Activated T-cell treated with anti-CD3 and anti-CD28 coated beads for 48 hours (primary cell): ENCODE measurements at regions not wholly inside any gene's neighbourhood (a gene's known extent, or its start where the extent isn't known, plus 50 kb on each side); places are given as distances from the start of the nearest gene placed in this dataset.

Experiments
- DNase-seq: peaks from one replicate; pipeline ENCODE4 v3.0.0-alpha.2; 2020; ENCODE audit warnings: low read depth

DNA sequence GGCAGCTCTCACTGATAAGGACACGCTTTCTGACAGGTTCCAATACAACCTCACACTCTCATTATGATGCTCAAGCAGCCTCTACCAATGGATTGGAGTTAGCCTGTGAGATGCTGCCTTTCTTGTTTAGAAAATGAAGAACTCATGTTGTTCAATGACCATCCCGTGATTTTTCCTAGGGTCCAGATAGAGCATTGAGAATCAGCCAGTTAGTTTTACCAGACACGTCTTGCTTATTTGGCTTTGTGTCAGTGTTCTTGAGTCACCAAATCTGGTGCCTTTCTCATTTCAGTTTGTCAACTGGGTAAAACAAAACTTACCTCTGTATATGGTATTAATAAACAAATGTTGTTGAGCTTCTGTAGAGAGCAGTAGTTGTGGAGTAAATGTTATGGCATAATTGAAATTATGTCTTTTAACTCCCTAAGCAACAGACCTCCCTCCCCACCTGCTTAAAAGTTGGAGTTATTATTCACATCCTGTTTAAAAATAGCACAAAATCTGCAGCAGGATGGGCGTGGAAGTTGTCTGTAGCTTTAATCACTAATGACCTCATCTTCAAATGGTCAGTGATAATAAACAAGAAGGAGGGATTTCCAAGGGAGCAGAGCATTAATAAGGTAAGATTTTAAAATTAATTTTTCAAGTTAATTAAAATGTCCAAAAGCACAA, 167.3 kb downstream of the HRH4 start:
- no peak for DNase-seq

GRCh38 chr18:24628326-24628725, 167.9 kb downstream of the HRH4 start:
- no peak for DNase-seq

GRCh38 chr18:24629921-24630320, 169.5 kb downstream of the HRH4 start:
- no peak for DNase-seq

DNA sequence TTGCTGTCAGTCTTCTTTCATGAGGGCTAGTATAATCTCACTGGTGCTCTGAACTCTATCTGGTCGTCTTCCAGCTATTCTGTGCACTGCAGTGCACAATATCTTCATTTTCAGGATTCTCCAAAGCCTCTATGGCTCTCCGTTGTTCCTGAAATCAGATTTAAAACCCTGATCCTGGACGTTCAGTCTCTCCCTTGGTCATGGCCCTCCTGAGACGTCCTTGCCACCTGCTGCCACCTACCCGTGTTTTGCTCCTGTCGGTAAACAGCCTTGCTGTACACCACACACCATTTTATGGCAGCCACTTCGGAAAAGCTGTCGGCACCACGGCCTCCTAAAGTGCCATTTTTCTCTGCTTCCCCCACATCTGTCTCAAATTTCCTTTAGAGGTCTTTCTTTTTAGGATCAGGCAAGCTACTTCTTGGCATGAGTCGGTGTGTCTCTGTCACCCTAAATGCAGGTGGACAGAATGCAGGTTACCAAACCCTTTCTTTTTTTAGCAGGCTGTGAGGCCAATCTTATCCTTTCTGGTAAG, 170.0 kb downstream of the HRH4 start:
- DNase-seq: no peak

DNA sequence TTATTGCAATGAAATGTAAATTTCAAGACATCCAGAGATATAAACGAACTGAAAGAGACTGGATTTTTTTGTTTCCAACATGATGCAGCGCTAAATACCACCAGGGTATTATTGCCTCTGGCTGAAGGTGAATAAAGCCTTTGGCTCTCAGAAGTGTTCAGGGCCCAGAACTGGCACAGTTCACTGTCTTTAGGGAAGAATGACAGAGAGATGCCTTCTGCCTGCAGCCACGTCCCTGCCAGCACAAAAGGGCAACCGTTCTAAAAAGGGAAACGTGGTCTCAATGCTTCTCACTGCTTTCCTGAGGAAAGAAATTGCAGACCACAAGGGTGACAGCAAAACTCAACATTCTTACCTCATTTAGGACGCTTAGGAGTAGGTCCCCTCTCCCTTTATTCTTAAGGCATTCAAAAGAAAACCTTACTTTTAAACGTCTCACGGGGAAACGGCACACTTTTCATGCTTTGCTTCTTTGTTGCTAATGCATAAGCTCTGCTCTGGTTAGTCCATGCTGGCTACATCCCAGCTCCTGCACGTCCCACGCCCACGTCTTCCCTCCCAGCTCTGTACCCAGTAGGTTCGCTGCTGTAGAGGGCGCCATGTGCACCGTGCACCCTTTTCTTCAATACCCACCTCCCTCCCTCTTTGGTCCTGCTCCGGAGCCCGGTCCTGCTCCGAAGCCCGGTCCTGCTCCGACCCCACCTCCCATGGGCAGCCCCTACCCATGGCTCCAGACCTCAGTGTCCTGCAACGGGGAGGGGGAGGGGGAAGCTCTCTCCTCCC, 171.0 kb downstream of the HRH4 start:
- no peak for DNase-seq

- DNase-seq: no peak
Measured at GRCh38 chr18:24632158-24632988, 171.9 kb downstream of the HRH4 start.

DNA sequence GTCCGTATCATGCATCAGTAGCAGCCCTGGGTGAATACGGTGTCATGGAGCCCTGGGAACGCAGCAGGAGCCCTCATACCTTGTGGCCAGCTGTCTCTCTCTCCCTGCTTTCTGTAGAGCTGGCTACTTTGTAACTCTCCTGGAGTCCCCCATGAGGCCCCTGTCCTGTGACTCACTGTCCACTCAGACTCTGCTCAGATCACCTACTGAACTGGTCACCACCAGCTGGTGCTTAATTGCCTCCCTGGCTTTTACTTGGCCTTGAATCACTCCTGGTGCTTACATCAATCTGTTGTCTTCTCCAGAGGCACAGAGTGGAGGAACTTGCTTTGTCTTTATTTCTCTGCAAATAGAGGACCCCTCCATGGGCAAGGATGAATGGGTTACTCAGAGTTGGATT, 172.7 kb downstream of the HRH4 start:
- DNase-seq: no peak

DNA sequence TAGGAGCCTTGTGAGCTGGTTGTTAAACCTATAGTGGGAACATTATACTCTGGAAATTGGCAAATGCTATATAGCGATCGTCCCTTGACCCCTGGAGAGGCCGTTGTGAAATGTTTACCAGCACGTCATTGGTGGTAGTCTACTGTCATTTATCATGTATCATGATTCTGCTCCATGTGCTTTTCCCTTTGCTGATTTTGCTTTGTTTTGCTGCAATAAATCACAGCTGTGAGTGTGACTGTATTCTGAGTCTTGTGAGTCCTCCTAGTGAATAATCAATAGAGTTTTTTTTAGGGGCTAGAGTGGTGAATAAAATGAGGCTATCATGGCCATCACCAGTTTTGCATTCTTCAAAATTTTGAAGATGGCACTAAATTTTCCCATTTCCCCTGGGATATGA, 189.1 kb downstream of the HRH4 start:
- DNase-seq: no peak

DNA sequence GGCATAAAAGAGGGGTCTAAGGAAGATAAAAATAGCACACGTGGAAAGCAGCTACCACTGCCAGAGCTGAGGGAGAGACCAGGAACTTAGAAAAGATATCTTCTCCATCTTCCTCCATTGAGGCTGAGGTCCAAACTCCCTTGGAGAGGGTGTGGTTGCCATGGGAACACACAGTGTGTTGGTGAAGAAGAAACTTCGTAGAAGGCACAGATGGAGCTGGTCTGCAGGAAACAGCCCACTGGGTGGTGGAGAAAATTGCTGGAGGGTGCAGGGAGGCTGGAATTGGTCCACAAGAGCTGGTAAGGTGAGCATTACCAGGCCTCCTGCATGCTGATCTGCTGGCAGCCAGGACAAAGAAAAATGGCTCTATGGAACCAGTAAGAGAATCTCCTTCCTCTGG, 191.0 kb downstream of the HRH4 start:
- no peak for DNase-seq

GRCh38 chr18:24656050-24656449, 195.6 kb downstream of the HRH4 start:
- no peak for DNase-seq

GRCh38 chr18:24656551-24657443, 196.4 kb downstream of the HRH4 start:
- DNase-seq: no peak

- DNase-seq: no peak
Measured at GRCh38 chr18:24657444-24657842, 197.0 kb downstream of the HRH4 start.

DNA sequence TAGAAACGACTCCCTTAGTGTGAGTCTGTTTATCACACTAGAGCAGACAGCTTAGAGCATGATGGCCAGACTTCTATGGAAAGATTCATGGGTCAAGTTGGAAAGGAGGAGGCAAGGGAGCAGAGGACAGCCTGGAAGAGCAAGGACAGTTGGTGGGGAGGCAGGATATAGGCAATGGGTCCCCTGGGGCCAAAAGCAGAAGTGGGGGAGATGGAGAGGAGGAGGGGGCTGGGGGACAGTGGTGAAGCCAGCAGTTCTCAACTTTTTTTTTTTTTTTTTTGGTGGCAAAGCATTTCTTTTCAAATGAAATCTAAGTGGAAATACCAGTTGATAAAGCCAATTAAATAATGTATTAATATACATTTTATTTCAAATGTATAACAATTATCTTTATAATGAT, 197.9 kb downstream of the HRH4 start:
- no peak for DNase-seq

DNA sequence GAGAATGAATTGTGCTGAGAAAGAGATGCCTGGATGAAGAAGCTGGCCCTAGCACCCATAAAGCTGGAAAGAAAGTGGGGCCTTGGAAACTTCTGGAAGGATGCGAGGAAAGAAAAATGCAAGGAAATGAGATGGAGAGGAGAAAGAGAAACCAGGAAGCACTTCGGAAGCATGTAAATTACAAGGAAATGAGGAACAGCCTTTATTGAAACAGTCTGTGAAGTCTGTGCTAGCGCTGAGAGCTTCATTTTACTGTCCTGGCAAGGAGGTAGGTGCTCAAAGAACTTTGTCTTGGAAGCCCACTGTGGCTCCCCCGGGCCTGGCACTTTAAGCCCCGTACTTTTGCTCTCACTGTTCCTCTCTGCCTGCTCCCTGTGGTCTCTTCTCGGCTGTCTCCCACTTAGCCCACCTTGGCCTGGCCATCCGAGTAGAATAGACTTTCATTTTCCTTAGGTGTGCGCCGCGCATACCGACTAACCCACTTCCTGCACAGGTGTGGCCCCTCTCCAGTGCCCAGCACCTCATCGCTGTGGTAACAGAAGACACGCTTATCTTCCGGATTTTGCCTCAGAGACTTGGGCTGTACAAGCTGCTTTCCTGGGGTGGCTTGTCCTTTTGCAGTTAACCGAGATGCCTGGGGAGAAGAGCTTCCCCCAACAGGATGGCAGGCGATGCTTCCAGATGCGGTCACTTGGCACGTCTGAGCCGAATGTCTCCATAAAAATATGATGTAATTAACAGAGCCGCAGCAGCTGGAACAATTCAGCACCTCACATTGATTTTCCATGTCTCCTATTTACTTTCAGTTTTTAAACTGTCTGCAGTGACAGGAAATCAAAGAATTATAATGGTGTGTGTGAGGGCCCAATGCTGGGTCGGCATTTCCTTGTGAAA, 199.6 kb downstream of the HRH4 start:
- no peak for DNase-seq

- no peak for DNase-seq
Measured at GRCh38 chr18:24660956-24661355, 200.5 kb downstream of the HRH4 start.

DNA sequence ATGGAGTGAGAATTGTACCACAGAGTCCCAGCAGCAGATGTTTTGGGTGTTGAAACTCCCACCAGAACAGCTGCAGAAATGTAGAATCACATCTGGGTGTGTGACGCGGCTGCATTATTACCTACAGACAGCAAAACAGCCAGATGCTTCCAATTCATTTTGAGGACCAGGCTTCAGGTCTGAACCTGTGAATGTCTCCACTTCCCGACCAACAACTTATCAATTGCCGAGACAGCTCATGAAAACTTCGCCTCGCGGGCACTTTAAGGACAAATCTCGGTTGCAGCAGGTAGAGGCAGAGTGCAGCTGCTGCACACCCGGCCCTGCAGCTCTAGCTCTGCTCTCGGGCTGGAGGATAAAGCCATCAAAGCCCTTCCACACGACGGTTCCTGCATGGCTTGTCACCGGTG, 202.0 kb downstream of the HRH4 start:
- no peak for DNase-seq

- no peak for DNase-seq
Measured at GRCh38 chr18:24663026-24663425, 202.6 kb downstream of the HRH4 start.

DNA sequence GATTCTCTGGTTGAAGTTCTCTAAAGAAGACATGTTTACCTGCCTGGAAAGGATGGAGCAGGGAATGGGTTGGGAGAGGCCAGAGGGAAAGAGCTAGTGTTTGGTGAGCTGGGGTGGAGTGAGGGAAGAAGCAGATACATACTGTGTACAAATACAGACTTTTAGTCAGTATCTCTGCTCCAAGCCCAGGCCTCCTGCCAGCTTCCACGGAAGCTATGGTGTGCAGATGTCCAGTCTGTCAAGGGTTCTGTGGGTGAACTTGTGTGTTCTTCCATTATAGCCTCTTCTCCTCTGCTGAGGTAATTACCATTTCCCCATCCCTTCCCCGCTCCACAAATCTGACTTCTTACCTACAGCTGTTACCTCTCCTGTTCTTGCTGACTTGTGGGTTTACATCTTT, 208.6 kb downstream of the HRH4 start:
- DNase-seq: no peak

DNA sequence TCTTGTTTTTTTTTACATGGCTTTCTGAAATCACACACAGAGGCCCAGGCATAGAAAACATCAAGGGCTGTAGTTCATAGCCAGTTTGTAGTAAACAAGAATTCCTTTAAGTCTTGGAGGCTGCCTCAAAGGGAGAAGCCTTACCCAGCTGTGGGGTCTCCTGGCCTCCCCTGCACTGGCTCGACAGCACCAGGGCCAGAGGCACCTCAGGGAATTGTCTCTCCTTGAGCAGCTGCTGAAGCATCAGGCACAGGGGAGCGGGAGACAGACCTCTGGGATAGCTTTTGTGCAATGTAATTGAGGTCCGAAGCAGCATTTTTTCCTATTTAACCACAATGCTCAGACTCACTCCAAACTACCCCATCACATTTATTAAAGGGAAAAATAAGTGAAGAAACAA, 209.1 kb downstream of the HRH4 start:
- no peak for DNase-seq

GRCh38 chr18:24672165-24672941, 211.9 kb downstream of the HRH4 start:
- DNase-seq: no peak
